Prostate gland (tissue), 2 donors: ENCODE measurements at regions not wholly inside any gene's neighbourhood (a gene's known extent, or its start where the extent isn't known, plus 50 kb on each side); places are given as distances from the start of the nearest gene placed in this dataset.

ENCODE experiments used
- DNase-seq: peaks from one replicate; pipeline ENCODE4 v3.0.0-alpha.2; 2019; ENCODE audit warnings: low spot score
- H3K27ac ChIP-seq, 2 donors: fragments of 200-600 bp; sonication (generic); 2 replicates each; pipeline ENCODE4 v1.5.1; 2017 to 2019
- H3K27me3 ChIP-seq: fragments of 200-600 bp; sonication (generic); replicated peaks from 2 replicates; pipeline ENCODE4 v1.5.1; 2019; ENCODE audit not compliant: insufficient read depth
- H3K36me3 ChIP-seq, 2 donors: fragments of 200-600 bp; sonication (generic); 1 replicate in 1 of 2; 2 replicates in 1 of 2; pipeline versions ENCODE4 v1.5.1 to v1.8.1; 2017 to 2019
- H3K4me1 ChIP-seq: fragments of 200-600 bp; sonication (generic); replicated peaks from 2 replicates; pipeline ENCODE4 v1.5.1; 2019
- H3K4me3 ChIP-seq, 2 donors: fragments of 200-600 bp; sonication (generic); 2 replicates each; pipeline ENCODE4 v1.5.1; 2017 to 2019
- H3K9me3 ChIP-seq: fragments of 200-600 bp; sonication (generic); 2 replicates; pipeline ENCODE4 v1.5.1; 2017
- CTCF ChIP-seq, 4 experiments: fragments of 200-600 bp in 2 of 4; fragments of 450-650 bp in 2 of 4; sonication (generic) in 2 of 4; IDR thresholded peaks; 1 replicate in 3 of 4; 2 replicates in 1 of 4; pipeline ENCODE4 v1.5.1; 2016 to 2019; ENCODE audit warnings: antibody characterized with exemption in 4 of 4, mild to moderate bottlenecking in 2 of 4, moderate library complexity in 2 of 4
- POLR2A ChIP-seq: fragments of 450-650 bp; IDR thresholded peaks from one replicate; pipeline ENCODE4 v1.6.1; 2016; ENCODE audit warnings: antibody characterized with exemption, mild to moderate bottlenecking
- POLR2AphosphoS5 ChIP-seq: sonication (generic); formaldehyde crosslinking; IDR thresholded peaks from one replicate; pipeline ENCODE4 v1.6.1; 2017; ENCODE audit warnings: antibody characterized with exemption
- WGBS: methylation state at CpG from one replicate; pipeline ENCODE4 v1.1.5; 2018; 5-methylcytosine and 5-hydroxymethylcytosine counted together
- intact Hi-C: fragments of 100-400 bp; cut with DNase I; formaldehyde crosslinking; loops from one replicate; pipeline ENCODE4 v1.14.2; 2022

- intact Hi-C loops = no loop called here
- Histone ChIP-seq H3K4me3 (no peak overlapping the region), H3K9me3 (no peaks in the 10 kb centered on the region), H3K27me3 (no peaks in the 10 kb centered on the region), H3K36me3 (no peaks in the 10 kb centered on the region), H3K4me1 (no peaks in the 10 kb centered on the region), H3K27ac (no peak overlapping the region)
- 96% methylated on average over 9 of the region's 9 CpGs for WGBS
- TF ChIP-seq POLR2AphosphoS5 (no peak), CTCF (IDR thresholded peaks at IDR 0.05) (no peak), POLR2A (no peak)
- no peak for DNase-seq
These were observed 67.5 kb upstream of the ATP12A start for GRCh38 chr13:24612726-24613125.

GRCh38 chr13:24613128-24613527 lies 67.1 kb upstream of the ATP12A start:
- WGBS = 95% methylated on average over 3 of the region's 3 CpGs
- no peak for TF ChIP-seq CTCF (IDR thresholded peaks at IDR 0.05)
- TF ChIP-seq POLR2A = no peak
- no peak for TF ChIP-seq POLR2AphosphoS5
- no peaks in the 10 kb centered on the region for H3K9me3 ChIP-seq
- intact Hi-C loops = no loop called here
- no peaks in the 10 kb centered on the region for H3K4me1 ChIP-seq
- no peak overlapping the region for H3K27ac ChIP-seq
- no peak overlapping the region for H3K4me3 ChIP-seq
- no peak for DNase-seq
- H3K27me3 ChIP-seq = no peaks in the 10 kb centered on the region
- no peaks in the 10 kb centered on the region for H3K36me3 ChIP-seq

GRCh38 chr13:24613755-24614154 lies 66.5 kb upstream of the ATP12A start:
- no peaks in the 10 kb centered on the region for H3K27me3 ChIP-seq
- no peak for TF ChIP-seq POLR2A
- no peak for TF ChIP-seq POLR2AphosphoS5
- TF ChIP-seq CTCF (IDR thresholded peaks at IDR 0.05) = no peak
- no peaks in the 10 kb centered on the region for H3K36me3 ChIP-seq
- no peak overlapping the region for H3K27ac ChIP-seq
- no peaks in the 10 kb centered on the region for H3K4me1 ChIP-seq
- WGBS = 87% methylated on average over 11 of the region's 11 CpGs
- H3K9me3 ChIP-seq = no peaks in the 10 kb centered on the region
- no peak for DNase-seq
- intact Hi-C loops = no loop called here
- no peak overlapping the region for H3K4me3 ChIP-seq

GRCh38 chr13:24614306-24615080 lies 65.7 kb upstream of the ATP12A start:
- 89% methylated on average over 15 of the region's 15 CpGs for WGBS

More at GRCh38 chr13:24614306-24615080, 65.7 kb upstream of the ATP12A start:
- Histone ChIP-seq H3K36me3 (no peaks in the 10 kb centered on the region), H3K4me1 (no peaks in the 10 kb centered on the region), H3K9me3 (no peaks in the 10 kb centered on the region), H3K27ac (no peak overlapping the region), H3K4me3 (no peak overlapping the region), H3K27me3 (no peaks in the 10 kb centered on the region)
- DNase-seq = no peak
- intact Hi-C loops = no loop called here
- TF ChIP-seq CTCF (IDR thresholded peaks at IDR 0.05) (no peak), POLR2AphosphoS5 (no peak), POLR2A (no peak)
